Hepatocyte (in vitro differentiated cells): ENCODE measurements at regions not wholly inside any gene's neighbourhood (a gene's known extent, or its start where the extent isn't known, plus 50 kb on each side); places are given as distances from the start of the nearest gene placed in this dataset.

ENCODE experiments used
- DNase-seq: peaks from one replicate; pipeline ENCODE4 v3.0.0-alpha.2; 2016; ENCODE audit warnings: low spot score
- H2AFZ ChIP-seq: fragments of 200-600 bp; sonication (generic); 2 replicates; pipeline ENCODE4 v1.6.0; 2016; ENCODE audit warnings: antibody characterized with exemption, mild to moderate bottlenecking
- H3K27ac ChIP-seq: fragments of 200-600 bp; sonication (generic); 2 replicates; pipeline ENCODE4 v1.5.1; 2016; ENCODE audit warnings: mild to moderate bottlenecking
- H3K27me3 ChIP-seq: fragments of 200-600 bp; sonication (generic); 2 replicates; pipeline ENCODE4 v1.6.1; 2016
- H3K36me3 ChIP-seq: fragments of 200-600 bp; sonication (generic); replicated peaks from 2 replicates; pipeline ENCODE4 v1.5.1; 2016; ENCODE audit warnings: low read depth; ENCODE audit not compliant: insufficient read depth
- H3K4me1 ChIP-seq: fragments of 200-600 bp; sonication (generic); 2 replicates; pipeline ENCODE4 v1.5.1; 2016; ENCODE audit warnings: mild to moderate bottlenecking, moderate library complexity; ENCODE audit not compliant: insufficient read depth
- H3K4me2 ChIP-seq: fragments of 200-600 bp; sonication (generic); 2 replicates; pipeline ENCODE4 v1.6.0; 2016
- H3K4me3 ChIP-seq: fragments of 200-600 bp; sonication (generic); 2 replicates; pipeline ENCODE4 v1.5.1; 2016; ENCODE audit warnings: mild to moderate bottlenecking
- H3K79me2 ChIP-seq: fragments of 200-600 bp; sonication (generic); 2 replicates; pipeline ENCODE4 v1.6.0; 2017; ENCODE audit warnings: mild to moderate bottlenecking
- H3K9me2 ChIP-seq: fragments of 200-600 bp; sonication (generic); replicated peaks from 2 replicates; pipeline ENCODE4 v1.6.0; 2017; ENCODE audit warnings: mild to moderate bottlenecking; ENCODE audit not compliant: insufficient read depth
- H3K9me3 ChIP-seq: fragments of 200-600 bp; sonication (generic); 2 replicates; pipeline ENCODE4 v1.5.1; 2016; ENCODE audit warnings: low read depth, mild to moderate bottlenecking
- H4K20me1 ChIP-seq: fragments of 200-600 bp; sonication (generic); 2 replicates; pipeline ENCODE4 v1.6.0; 2016; ENCODE audit warnings: mild to moderate bottlenecking; ENCODE audit not compliant: insufficient read depth, poor library complexity, severe bottlenecking
- EZH2 ChIP-seq: fragments of 200-600 bp; sonication (generic); IDR thresholded peaks from 2 replicates; pipeline ENCODE4 v1.6.1; 2016; ENCODE audit warnings: antibody characterized with exemption, mild to moderate bottlenecking, borderline replicate concordance
- EZH2phosphoT487 ChIP-seq: fragments of 200-600 bp; sonication (generic); IDR thresholded peaks from one replicate; pipeline ENCODE4 v1.6.1; 2018; ENCODE audit warnings: antibody characterized with exemption, mild to moderate bottlenecking, low read depth, moderate library complexity; ENCODE audit not compliant: unreplicated experiment, severe bottlenecking
- WGBS: methylation state at CpG from one replicate; pipeline ENCODE4 v1.1.6; 2016; ENCODE audit warnings: low lambda C conversion rate; ENCODE audit errors: missing lambda C conversion rate; 5-methylcytosine and 5-hydroxymethylcytosine counted together
- TF ChIP-seq, protein P1 (sequence below): fragments of 200-600 bp; sonication (generic); IDR thresholded peaks from 2 replicates; pipeline ENCODE4 v1.5.1; 2016; ENCODE audit warnings: antibody characterized with exemption, mild to moderate bottlenecking; ENCODE audit not compliant: poor library complexity

DNA sequence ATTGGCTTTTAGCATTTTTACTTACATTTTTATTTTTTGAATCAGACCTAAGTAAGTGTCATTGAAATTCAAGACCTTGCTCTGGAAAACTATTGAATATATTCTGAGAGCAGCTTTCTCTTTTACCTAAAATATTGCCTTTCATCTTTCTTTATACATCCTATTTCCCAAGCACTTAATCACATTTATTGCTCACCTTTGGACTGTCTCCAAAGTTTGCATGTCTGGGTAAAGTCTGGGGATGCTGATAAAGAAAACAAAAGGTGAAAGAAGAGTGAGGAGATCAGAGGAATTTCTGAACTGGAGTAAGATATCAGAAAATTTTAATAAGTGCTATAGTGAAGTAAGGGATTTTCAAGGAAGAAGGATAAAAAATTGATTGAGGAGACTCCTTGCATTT, 308.5 kb upstream of the AADAT start:
- H3K9me2 ChIP-seq = no peaks in the 10 kb centered on the region
- no peaks in the 10 kb centered on the region for H3K9me3 ChIP-seq
- no peak overlapping the region for H3K4me2 ChIP-seq
- no peaks in the 10 kb centered on the region for H3K79me2 ChIP-seq
- TF ChIP-seq EZH2phosphoT487 = no peak
- TF ChIP-seq EZH2 = no peak
- TF ChIP-seq, protein P1, sequence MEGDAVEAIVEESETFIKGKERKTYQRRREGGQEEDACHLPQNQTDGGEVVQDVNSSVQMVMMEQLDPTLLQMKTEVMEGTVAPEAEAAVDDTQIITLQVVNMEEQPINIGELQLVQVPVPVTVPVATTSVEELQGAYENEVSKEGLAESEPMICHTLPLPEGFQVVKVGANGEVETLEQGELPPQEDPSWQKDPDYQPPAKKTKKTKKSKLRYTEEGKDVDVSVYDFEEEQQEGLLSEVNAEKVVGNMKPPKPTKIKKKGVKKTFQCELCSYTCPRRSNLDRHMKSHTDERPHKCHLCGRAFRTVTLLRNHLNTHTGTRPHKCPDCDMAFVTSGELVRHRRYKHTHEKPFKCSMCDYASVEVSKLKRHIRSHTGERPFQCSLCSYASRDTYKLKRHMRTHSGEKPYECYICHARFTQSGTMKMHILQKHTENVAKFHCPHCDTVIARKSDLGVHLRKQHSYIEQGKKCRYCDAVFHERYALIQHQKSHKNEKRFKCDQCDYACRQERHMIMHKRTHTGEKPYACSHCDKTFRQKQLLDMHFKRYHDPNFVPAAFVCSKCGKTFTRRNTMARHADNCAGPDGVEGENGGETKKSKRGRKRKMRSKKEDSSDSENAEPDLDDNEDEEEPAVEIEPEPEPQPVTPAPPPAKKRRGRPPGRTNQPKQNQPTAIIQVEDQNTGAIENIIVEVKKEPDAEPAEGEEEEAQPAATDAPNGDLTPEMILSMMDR = no peak
- DNase-seq = no peak
- H3K36me3 ChIP-seq = no peaks in the 10 kb centered on the region
- H3K4me1 ChIP-seq = peaks cover 13% of the 10 kb centered on the region
- H3K27me3 ChIP-seq = no peaks in the 10 kb centered on the region
- H4K20me1 ChIP-seq = no peaks in the 10 kb centered on the region
- no peak overlapping the region for H2AFZ ChIP-seq
- no peak overlapping the region for H3K27ac ChIP-seq
- no peak overlapping the region for H3K4me3 ChIP-seq

- no peaks in the 10 kb centered on the region for H3K27me3 ChIP-seq
- no peaks in the 10 kb centered on the region for H4K20me1 ChIP-seq
- H3K27ac ChIP-seq = no peak overlapping the region
- no peak overlapping the region for H3K4me3 ChIP-seq
- H3K9me3 ChIP-seq = no peaks in the 10 kb centered on the region
- no peak overlapping the region for H3K4me2 ChIP-seq
- H3K4me1 ChIP-seq = peaks cover 13% of the 10 kb centered on the region
- 73% methylated on average over 2 of the region's 2 CpGs for WGBS
- no peaks in the 10 kb centered on the region for H3K9me2 ChIP-seq
- no peaks in the 10 kb centered on the region for H3K79me2 ChIP-seq
- no peak overlapping the region for H2AFZ ChIP-seq
- no peak for DNase-seq
- no peaks in the 10 kb centered on the region for H3K36me3 ChIP-seq
- TF ChIP-seq EZH2phosphoT487 (no peak), EZH2 (no peak)
- TF ChIP-seq, protein P1 = no peak
Measured at GRCh38 chr4:170395773-170396172, 306.0 kb upstream of the AADAT start.

DNA sequence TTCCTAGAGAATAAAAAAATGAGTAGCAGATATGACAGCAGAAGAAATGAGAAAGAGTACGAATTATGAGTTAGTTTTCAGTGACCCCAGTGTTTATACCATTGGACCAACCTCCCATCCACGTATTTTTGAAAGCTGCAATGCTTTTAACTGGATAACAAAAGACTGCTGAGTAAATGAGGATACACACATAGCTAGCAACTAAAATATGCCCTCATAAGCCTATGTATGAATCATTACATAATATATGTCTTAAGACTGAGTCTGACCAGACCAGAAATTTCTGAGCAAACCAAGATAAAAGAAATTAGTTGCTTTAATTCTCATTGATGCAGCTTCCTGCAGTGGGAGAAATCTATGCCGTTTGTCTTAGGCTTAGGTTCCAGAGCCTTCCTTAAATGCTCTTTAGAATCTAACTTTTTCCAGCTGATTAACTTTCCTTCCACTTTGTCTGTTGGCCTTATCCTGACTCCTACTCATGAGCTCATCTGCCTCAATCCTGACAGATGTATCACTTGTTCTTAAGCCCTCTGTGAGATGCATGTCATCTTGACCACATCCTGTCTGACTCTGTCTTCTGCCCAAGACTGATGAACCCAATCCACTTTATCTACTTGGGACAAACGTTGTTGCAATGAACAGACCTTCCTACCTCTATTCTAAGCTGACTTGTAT, 301.4 kb upstream of the AADAT start:
- no peaks in the 10 kb centered on the region for H3K36me3 ChIP-seq
- no peak for DNase-seq
- H3K9me3 ChIP-seq = no peaks in the 10 kb centered on the region
- no peak overlapping the region for H2AFZ ChIP-seq
- H3K9me2 ChIP-seq = no peaks in the 10 kb centered on the region
- no peaks in the 10 kb centered on the region for H4K20me1 ChIP-seq
- H3K4me1 ChIP-seq = no peaks in the 10 kb centered on the region
- 71% methylated on average over 4 of the region's 4 CpGs for WGBS
- H3K27me3 ChIP-seq = no peaks in the 10 kb centered on the region
- no peak overlapping the region for H3K4me2 ChIP-seq
- TF ChIP-seq EZH2 = no peak
- TF ChIP-seq EZH2phosphoT487 = no peak
- H3K79me2 ChIP-seq = no peaks in the 10 kb centered on the region
- no peak overlapping the region for H3K27ac ChIP-seq
- H3K4me3 ChIP-seq = no peak overlapping the region

DNA sequence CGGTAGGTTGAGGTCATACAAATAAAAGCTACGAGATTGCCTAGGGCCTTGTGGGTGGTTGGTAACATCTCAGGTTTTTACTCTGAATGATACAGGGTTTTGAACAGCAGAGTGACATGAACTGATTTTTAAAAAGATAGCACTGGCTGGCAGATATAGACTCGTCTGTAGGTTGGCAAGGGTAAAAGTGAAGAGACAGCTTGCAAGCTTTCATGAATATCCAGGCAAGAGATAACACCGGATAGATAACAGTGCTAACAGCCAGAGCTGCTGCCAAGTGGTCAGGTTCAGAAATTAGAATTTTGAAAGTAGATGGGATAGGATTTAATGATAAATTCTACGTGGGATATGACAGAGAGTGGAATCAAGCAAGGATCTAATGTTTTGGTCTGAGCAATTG, 299.7 kb upstream of the AADAT start:
- H3K27ac ChIP-seq = no peak overlapping the region
- no peaks in the 10 kb centered on the region for H3K27me3 ChIP-seq
- H3K36me3 ChIP-seq = no peaks in the 10 kb centered on the region
- TF ChIP-seq, protein P1 = no peak
- TF ChIP-seq EZH2phosphoT487 = no peak
- no peak for TF ChIP-seq EZH2
- no peaks in the 10 kb centered on the region for H3K79me2 ChIP-seq
- H3K4me2 ChIP-seq = no peak overlapping the region
- WGBS = 51% methylated on average over 5 of the region's 5 CpGs
- no peaks in the 10 kb centered on the region for H3K9me3 ChIP-seq
- no peaks in the 10 kb centered on the region for H4K20me1 ChIP-seq
- H3K4me3 ChIP-seq = no peak overlapping the region
- H2AFZ ChIP-seq = no peak overlapping the region
- H3K4me1 ChIP-seq = no peaks in the 10 kb centered on the region
- no peak for DNase-seq
- H3K9me2 ChIP-seq = no peaks in the 10 kb centered on the region
